ENCODE measurements at regions not wholly inside any gene's neighbourhood (a gene's known extent, or its start where the extent isn't known, plus 50 kb on each side); places are given as distances from the start of the nearest gene placed in this dataset.

DNA sequence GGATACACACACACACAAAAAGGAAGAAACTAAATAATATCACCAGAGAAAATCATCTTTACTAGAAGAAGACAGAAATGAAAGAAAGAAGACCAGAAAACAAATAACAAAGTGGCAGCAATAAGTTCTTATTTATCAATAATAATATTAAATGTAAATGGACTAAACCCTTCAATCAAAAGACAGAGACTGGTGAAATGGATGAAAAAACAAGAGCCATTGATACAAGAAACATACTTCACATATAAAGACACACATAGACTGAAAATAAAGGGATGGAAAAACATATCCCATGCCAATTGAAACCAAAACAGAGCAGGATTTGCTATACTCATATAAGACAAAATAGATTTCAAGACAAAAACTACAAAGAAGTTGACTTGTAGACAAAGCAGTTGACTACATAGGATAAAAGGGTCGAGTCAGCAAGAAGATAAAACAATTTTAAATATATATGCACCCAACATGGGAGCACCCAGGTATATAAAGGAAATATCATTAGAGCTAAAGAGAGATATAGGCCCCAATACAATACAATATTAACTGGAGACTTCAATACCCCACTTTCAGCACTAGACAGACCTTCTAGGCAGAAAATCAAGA lies 259.4 kb downstream of the EPM2A start:
- DNase-seq, result no peak

DNA sequence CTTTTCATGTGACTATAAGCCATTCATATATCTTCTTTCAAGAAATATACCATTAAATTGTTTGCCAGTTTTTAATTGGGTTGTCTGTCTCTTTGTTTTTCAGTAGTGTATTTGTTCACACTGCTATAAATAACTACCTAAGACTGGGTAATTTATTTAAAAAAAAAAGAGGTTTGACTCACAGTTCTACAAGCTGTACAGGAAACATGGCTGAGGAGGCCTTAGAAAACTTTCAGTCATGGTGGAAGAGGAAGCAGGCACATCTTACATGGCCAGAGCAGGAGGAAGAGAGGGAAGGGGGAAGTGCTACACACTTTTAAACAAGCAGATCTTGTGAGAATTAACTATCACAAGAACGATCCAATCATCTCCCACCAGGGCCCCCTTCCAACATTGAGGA lies 255.3 kb downstream of the EPM2A start:
- DNase-seq, result no peak

DNA sequence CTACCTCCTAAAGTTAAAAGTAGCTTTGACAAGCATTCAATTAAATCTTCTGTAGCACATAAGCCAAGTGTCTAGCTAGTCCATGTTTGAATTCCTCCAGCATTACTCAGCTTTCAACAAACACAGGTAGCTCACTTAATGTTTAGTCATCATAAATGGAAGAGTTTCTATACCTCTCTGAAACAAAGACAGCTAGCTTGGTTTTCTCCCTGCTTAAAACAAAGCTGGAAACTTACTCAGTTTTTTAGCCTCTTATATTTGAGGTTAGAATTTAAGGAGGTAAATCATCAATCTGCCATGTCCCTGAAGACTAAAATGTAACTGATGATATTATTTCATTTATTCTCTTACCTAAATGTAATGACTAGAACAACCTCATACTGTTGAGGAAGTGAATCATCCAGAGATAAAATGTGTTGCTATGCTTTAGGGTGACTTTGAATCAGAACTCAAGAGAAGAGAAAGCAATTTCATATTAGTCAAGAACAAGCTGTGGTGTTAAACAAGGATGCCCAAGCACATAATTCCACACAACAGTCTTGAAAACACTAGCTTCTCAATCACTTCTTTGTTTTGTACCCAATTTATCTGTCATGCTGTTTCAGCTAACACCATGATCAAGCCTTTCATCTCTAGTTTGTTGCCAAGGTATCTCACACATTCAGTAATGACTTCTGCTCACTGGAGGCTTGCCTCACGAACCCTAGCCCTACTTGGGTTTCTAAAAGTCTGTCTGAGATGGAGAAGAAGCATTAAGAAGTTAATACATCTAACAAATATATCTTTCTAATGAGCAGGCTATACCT lies 251.9 kb downstream of the EPM2A start:
- no peak for DNase-seq

DNA sequence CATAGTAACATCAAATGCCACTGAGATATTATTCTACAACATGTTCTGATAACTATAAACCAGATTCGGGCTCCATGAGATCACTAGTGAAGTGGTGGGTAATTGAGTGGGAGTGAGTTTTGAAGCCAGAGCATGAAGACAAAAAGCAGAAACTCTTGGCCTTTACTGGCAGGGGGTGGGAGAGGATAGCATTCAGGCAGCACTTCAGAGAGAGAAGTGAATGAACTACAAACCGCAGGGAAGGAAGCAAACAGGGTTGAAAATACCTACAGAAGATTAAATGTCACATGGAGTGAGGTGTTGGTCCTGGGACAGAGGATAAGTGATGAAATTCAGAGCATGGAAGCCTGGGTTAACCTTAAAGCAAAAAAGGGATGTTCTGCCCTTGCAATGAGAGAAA lies 250.0 kb downstream of the EPM2A start:
- no peak for DNase-seq

DNA sequence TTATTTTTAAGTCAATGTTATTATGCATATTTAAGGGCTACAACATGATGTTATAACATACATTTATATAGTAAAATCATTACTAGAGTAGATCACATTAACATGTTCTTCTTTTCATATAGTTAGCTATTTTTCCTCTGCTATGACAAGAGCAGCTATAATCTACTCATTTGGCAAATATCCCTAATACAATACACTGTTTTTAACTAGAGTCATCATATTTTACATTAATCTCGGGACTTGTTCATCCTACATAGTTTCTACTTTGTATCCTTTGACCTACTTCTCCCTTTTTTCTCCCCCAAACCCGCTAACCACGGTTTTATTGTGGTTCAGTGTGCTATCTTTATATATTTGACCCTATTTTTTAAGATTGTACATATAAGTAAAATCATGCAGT lies 249.0 kb downstream of the EPM2A start:
- DNase-seq, result no peak

DNA sequence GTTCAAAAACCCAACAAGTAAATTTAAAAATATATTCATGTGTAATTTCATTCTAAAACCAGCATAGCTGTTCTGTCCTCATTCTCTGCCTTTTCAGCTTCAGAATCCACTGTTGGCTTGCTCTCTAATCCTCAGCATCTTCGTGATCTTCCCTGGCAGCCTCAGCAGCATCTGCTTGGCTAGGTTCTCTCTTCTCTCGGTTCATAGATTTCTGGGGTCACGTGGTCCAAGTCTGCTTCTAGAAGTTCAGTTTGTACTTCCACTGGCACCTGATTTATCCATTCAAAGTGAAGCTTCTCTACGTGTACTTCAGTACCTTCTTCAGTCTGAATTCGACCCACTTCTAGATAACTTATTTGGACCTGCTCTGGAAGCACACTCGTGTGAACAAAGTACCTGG lies 245.7 kb downstream of the EPM2A start:
- DNase-seq, result no peak

DNA sequence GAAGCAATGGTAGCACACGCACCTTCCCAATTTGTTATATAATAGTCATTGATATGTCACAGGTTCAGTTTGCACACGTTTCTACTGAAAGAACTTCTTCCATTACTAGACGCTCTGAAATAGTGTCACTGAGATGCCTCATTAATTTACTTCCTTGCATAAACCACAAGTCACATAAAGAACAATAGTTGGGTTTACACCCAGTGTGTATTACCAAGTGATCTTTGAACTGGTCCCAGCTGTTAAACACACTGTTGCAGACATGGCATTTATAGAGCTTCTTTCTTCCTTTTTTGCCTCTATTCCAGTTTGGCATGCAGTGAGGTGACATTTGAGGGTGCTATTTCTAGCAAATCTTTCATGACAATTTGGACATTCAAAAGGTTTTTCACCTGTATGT lies 245.3 kb downstream of the EPM2A start:
- DNase-seq, result no peak

DNA sequence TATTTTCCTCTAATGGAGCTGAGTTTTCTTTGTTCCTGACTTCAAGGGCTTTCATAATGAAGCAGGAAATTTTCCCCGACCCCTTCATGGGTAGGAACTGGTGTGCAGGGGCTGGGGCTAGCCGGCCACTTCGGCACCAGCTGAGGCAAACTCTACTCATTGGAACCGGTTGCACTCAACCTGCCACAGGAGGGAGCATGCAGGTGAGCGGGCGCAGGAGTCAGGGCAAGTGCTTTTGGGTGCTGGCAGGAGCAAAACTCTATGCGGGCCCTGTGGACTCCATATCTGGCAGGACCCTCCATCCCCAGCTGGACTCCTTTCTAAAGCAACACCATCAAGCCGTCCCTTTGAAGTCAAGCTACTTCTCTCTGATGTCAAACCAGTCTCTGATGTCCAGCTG lies 244.2 kb downstream of the EPM2A start:
- no peak for DNase-seq

DNA sequence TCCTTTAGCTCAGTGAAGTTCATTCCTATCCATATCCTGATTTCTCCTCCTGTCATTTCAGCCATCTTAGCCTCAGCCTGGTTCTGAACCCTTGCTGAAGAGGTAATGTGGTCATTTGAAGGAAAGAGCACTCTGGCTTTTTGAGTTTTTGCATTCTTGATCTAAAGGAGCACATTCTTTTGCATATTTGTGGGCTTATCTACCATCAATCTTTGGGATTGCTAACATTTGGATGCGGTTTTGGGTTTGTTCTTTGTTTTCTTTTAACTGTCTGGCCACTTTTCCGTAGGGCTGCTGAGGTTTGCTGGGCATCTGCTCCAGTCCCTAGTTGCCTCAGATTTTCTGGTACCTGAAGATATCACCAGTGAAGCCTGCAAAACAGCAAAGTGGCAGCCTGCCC lies 238.3 kb downstream of the EPM2A start:
- DNase-seq, result no peak

DNA sequence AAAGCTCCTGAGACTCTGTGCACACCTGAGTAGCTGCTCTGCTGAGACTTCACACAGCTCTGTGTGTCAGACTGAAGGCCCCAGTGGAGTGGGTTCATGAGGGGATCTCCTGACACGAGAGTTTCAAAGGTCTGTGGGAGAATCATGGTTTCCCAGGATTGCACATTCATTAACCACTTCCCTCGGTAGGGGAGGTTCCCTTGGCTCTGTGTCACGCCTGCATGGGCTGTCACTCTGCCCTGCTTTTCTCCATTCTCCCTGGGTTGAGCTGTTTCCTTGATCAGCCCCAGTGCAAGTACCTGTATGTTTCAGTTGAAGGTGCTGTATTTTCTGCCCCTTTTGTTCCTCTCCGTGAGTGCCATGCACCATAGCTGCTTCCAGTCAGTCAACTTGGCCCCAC lies 236.9 kb downstream of the EPM2A start:
- DNase-seq, result no peak

DNA sequence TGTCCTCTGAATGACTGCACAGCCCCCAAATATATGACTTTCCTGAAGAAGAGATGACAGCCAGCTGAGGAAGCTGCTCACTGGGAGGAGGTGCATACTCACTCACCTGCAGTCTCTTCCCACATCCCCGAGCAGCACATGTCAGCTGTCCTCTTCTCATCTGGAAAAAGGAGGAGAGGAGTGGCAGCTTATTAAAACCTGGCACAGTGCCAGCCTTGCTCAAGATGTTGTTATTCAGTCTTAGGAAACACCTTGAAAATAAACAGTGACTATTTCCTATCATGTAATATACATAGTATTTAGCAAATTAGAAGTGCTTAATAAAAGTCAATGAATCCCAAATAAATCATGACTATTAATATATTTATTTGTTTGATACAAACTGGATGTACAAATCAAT lies 232.9 kb downstream of the EPM2A start:
- DNase-seq, result no peak

DNA sequence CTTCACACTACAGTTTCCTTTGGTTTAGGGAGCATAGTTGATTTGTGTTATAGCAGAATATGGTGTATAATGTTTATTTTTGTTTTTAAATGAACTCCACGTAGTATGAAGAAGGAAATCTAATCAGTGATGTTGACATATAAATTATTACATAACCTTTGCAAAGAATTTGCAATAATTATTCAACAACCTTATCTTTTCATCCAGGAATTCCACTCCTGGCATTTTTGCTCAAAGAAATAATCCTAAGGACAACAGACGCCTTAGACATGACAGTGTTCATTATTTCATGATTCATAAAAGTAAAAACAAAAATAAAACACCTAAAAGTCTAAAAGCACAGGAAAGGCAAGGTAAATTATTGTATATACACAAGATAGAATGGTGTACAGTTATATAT lies 229.2 kb downstream of the EPM2A start:
- no peak for DNase-seq

DNA sequence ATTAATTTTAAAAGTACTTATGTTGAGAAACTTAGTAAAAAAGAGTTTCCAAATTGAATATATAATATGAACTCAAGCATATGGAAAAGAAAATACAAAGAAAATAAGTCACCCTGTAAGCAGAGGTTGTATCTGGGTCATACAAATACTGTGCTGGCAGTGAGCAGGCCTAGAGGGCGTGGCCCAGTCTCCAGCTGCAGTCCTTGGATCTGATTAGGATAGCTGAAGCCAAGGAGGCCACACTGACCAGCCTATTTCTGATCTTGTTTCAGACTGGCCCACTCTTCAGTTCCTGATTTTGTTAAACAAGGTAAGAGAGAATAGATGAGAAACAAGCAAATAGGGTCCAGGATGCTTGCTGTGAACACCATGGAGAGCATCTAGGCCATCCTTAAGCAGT lies 228.8 kb downstream of the EPM2A start:
- no peak for DNase-seq

DNA sequence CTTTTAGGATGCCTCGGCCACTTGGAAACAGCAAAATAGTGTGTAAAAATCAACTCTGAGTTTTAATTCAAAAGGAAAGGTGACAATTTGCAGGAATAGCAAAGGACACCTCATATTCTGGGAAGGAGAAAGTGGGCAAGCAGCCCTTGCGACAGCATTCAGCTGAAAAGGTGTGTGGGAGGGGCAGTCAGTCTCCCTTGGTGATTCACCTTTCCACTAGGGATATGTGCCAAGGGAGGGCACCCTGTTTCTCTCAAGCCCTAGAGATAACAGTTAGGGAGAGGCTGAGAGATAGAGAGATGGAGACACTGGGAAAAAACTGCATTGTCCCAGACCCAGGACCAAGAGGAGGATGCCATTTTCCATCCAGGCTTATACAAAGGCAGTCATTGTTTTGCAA lies 228.1 kb downstream of the EPM2A start:
- no peak for DNase-seq

DNA sequence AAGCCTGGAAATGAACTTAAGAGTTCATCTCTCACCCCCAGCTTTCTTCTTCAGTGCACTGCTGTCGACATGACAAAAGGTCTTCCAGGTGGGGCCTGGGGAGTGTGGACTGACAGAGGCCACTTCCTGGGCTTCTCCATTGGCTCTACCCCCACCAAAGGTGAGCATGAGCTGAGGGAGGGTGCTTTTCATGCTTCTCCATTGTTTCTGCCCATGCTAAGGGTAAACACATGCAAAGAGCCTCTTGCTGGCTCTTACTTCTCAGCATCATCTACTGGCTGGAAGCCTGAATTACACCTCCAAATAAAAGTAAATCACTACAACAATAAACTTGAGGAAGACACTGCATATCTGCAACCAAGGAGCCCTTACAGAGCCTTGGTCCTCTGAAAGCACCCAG lies 227.2 kb downstream of the EPM2A start:
- no peak for DNase-seq

DNA sequence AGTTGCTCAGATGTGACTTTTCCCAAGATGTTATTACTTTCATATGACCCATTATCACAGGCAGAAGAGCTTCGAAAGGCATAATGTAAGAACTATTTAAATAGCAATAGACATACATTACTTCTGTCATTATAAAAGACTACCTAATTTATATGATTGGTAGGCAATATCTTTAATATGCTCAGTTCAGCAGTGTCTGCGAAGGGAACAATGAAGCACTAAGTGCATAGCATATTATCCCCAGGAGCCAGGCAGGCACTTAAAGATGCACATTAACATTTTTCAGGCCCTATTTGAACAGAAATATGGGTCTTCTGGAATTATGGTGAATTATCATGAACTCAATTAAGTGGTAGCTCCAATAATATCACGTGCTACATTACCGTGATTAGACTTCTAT lies 217.8 kb downstream of the EPM2A start:
- DNase-seq, result no peak

DNA sequence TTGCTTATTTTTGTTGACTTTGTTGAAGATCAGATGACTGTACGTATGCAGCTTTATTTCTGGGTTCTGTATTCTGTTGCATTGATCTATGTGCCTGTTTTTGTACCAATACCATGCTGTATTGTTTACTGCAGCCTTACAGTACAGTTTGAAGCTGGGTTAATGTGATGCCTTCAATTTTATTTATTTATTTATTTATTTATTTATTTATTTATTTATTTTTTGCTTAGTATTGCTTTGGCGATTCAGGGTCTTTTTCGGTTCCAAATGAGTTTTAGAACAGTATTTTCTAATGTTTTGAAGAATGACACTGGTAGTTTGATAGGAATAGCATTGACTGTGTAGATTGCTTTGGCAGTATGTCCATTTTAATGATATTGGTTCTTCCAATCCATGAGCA lies 210.3 kb downstream of the EPM2A start:
- no peak for DNase-seq

DNA sequence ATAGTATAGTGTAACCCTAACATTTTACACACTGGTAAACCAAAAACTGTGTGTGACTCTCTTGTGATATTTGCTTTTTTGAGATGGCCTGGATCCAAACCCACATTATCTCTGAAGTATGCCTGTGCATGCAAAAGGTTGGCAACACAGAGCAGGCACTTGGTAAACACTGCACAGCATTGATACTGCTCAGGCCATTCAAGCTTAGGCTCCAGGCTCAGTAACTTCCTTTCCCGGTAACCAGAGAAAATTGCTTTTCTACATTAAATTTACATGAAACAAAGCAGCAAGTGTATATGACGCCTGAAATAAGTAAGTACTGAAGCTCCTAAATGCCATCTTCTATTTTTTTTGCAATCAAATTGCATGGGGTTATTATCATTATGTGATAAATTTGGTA lies 205.7 kb downstream of the EPM2A start:
- DNase-seq, result no peak

DNA sequence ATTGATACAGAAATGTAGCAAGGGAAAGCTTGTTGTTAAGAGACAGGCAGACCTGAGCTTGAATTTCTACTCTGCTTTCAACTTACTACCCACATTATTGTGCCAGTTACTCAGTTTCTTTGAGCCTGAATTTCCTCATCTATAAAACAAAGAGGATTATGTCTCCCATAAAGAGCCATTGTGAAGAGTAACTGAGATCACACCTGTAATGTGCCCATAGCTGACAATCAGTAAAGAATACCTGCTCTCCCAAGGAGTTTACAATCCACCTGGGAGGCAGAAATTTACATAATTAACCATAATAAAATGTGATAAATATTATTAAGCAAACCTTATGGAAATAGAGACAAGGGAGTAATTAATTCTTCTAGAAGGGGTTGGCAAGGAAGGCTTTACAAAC lies 204.9 kb downstream of the EPM2A start:
- no peak for DNase-seq

DNA sequence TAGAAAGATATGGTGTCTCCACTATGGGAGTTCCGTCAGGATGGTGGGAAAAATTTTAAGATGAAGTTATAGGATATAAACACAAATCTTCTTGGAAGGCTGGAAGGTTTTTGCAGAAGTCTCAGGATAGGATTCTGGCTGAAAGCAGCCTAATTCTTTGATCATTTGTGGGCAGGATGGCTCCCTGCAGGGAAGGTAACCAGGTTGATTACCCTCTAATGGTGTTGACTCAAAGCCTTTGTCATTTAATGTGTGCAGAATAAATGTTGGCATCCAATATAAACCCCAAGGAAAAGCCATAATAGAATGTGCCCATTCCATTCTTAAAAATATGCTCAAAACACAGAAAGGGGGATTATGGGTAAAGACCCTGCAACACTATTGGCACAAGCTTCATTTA lies 204.3 kb downstream of the EPM2A start:
- DNase-seq, result no peak

DNA sequence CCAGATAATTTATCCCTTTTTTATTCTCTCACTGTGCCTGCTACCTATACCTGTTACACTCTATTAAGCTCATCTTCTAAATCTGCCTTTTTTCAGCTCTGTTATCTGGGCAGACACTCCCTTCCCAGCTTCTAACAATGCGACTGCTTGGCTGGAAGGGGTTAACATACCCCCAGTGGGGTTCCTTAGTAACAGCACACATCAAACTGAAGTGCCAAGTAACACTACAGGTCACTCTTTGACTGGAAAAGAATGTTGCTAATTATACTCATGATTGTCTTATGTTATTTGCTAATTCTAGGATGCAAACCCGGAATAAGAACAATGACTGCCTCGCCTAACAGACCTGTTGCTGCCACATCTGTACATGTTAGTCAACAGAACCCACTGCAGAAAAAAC lies 203.5 kb downstream of the EPM2A start:
- no peak for DNase-seq

DNA sequence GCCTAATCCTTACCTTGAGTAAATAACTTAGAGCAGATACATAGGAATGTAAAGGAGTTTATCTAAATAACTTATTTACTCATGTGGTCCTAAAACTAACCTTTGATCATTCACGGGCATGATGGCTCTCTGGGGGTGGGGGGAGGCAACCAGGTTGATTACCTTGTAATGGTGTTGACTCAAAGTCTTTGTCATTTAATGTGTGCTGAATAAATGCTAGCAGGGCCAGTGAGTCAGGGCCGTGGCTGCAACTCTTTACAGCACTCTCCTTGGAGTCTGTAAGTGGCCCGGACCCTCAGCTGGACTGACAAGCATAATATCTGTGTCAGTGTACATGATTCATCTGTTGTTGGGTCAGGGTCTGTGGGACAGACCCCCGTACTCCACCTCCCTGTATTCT lies 203.0 kb downstream of the EPM2A start:
- DNase-seq, result no peak

DNA sequence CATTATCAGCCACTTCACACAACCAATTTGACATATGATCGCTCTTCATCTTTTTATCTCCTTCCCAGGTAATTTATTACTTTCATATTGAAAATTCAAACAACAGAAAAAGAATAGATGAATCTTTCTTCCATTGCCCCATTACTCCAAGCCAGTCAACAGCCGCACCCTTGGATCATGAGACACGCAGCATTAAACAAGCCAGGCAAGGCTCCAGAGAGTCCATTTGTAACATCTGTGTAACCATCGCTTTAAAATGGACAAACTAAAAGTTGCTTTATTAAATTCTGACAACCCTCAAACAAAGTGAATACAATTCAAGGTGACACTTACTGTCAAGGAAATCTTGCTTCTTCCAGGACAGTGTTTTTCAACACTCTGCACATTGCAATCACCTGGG lies 200.3 kb downstream of the EPM2A start:
- DNase-seq, result no peak

DNA sequence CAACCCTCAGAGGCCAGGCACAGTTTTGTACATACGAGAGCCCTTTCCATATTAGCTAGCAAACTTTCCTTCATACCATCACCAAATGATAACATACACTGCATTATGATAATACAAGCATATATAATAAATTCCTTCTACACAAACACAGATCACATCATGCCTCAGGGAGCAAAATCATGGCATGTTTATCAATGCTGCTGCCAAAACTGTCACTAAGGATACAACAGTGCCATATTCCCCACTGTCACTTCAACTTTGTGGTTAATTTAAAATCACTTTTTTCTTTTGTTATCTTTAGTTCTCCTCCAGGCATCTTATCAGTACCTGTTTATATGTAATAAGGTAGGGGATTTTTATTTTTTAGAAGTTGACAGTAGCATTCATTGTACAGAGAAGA lies 196.3 kb downstream of the EPM2A start:
- no peak for DNase-seq

DNA sequence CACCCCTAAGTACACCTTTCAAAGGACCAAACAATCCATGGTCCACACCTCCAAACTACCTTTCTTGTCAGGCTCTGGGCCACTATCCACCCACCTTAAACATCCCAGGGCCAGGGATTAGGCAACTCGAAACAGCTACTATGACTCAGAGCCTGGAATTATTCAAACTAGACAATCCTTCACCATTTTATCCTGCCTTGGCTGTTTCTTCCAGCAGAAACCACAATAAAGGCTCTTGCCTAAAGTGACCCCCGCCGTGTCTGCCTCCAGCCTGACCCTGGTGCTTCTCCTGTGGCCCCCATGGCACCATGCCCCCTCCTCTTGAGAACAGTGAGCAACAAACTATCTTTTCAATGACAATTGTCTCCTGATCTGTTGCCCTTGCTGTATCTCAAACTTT lies 195.5 kb downstream of the EPM2A start:
- no peak for DNase-seq
